ENCODE measurements at regions not wholly inside any gene's neighbourhood (a gene's known extent, or its start where the extent isn't known, plus 50 kb on each side); places are given as distances from the start of the nearest gene placed in this dataset.

GRCh38 chr5:38167562-38167996 lies 90.8 kb upstream of the EGFLAM start (continued):
- TF ChIP-seq ZNF462 (CRISPR knock-in tag; IDR thresholded peaks at IDR 0.05) (no peak), JUNB (IDR thresholded peaks at IDR 0.05; ENCODE audit: unreplicated experiment) (no peak), CTCF (conservative IDR thresholded peaks at IDR 0.05; ENCODE audit: low read depth in 2 of 2) (no peak)

GRCh38 chr5:38166832-38167231 lies 91.5 kb upstream of the EGFLAM start:
- no peaks in the 10 kb centered on the region for H3K36me3 Mint-ChIP-seq (ENCODE audit: low read depth)
- no peak overlapping the region for H2AFZ ChIP-seq
- no peak overlapping the region for H3K27ac ChIP-seq (ENCODE audit: low read depth)
- no peak overlapping the region for H3K27ac Mint-ChIP-seq
- H3K36me3 ChIP-seq (ENCODE audit: insufficient read depth): no peaks in the 10 kb centered on the region
- no peaks in the 10 kb centered on the region; the same call in 2 of the 3 replicates for H3K9me3 Mint-ChIP-seq
- ATAC-seq (no peak; the same call in 1 of the 3 replicates), DNase-seq (ENCODE audit: low spot score) (no peak)
- H3K27me3 ChIP-seq (ENCODE audit: insufficient read depth): no peaks in the 10 kb centered on the region
- no peak overlapping the region for H3K4me3 Mint-ChIP-seq
- peaks cover 7% of the 10 kb centered on the region for H3K27me3 Mint-ChIP-seq (ENCODE audit: insufficient read depth, low read depth, poor library complexity)
- H3K4me2 ChIP-seq: 0 out of 2 replicates have a peak overlapping the region, but pooled peaks have one; percentile 53
- H3K79me2 ChIP-seq (replicated peaks; ENCODE audit: insufficient read depth): no peaks in the 10 kb centered on the region
- H4K20me1 ChIP-seq (replicated peaks; ENCODE audit: insufficient read depth): no peaks in the 10 kb centered on the region
- H3K4me1 ChIP-seq (ENCODE audit: insufficient read depth): peaks cover 14% of the 10 kb centered on the region; the same call in 1 of the 2 replicates
- H3K4me3 ChIP-seq: no peak overlapping the region
- no peaks in the 10 kb centered on the region for H3K9me2 ChIP-seq (ENCODE audit: insufficient read depth)
- no peaks in the 10 kb centered on the region for H3F3A ChIP-seq (replicated peaks; ENCODE audit: low read depth)
- peaks cover 26% of the 10 kb centered on the region for H3K4me1 Mint-ChIP-seq
- TF ChIP-seq EZH2 (IDR thresholded peaks at IDR 0.05; ENCODE audit: low read depth, unreplicated experiment): no peak
- no peak for TF ChIP-seq ETS1 (IDR thresholded peaks at IDR 0.05)
- no peak for TF ChIP-seq CTCF (conservative IDR thresholded peaks at IDR 0.05; ENCODE audit: low read depth in 2 of 2)
- TF ChIP-seq ZNF331 (CRISPR knock-in tag; IDR thresholded peaks at IDR 0.05; ENCODE audit: low read depth): no peak
- no peak for TF ChIP-seq ZNF114 (CRISPR knock-in tag; IDR thresholded peaks at IDR 0.05)
- no peak for TF ChIP-seq REST (IDR thresholded peaks at IDR 0.05; ENCODE audit: unreplicated experiment)
- TF ChIP-seq JUNB (IDR thresholded peaks at IDR 0.05; ENCODE audit: unreplicated experiment): no peak
- no peak for TF ChIP-seq POLR2AphosphoS5 (IDR thresholded peaks at IDR 0.05; ENCODE audit: low read depth)
- no peak for TF ChIP-seq NANOG (IDR thresholded peaks at IDR 0.05; ENCODE audit: borderline replicate concordance)
